Tibial nerve (tissue), 4 donors: ENCODE measurements at regions not wholly inside any gene's neighbourhood (a gene's known extent, or its start where the extent isn't known, plus 50 kb on each side); places are given as distances from the start of the nearest gene placed in this dataset.

ENCODE experiments used
- DNase-seq, 2 donors: peaks; one replicate each; pipeline ENCODE4 v3.0.0-alpha.2; 2019; ENCODE audit warnings: low spot score in 2 of 2
- H3K27ac ChIP-seq, 4 donors: fragments of 200-600 bp; sonication (generic) in 3 of 4; one replicate each; pipeline ENCODE4 v1.5.1; 2017 to 2019; ENCODE audit warnings: mild to moderate bottlenecking in 1 of 4
- H3K27me3 ChIP-seq, 2 donors: fragments of 200-600 bp; sonication (generic) in 1 of 2; one replicate each; pipeline versions ENCODE4 v1.5.1 to v1.6.0; 2017 to 2019
- H3K36me3 ChIP-seq, 3 donors: fragments of 200-600 bp; sonication (generic); one replicate each; pipeline ENCODE4 v1.5.1; 2018 to 2019
- H3K4me1 ChIP-seq, 4 donors: fragments of 200-600 bp; sonication (generic) in 3 of 4; one replicate each; pipeline ENCODE4 v1.5.1; 2017 to 2019
- H3K4me3 ChIP-seq, 4 donors: fragments of 200-600 bp; sonication (generic) in 3 of 4; one replicate each; pipeline ENCODE4 v1.5.1; 2017 to 2019; ENCODE audit warnings: mild to moderate bottlenecking in 1 of 4, moderate library complexity in 1 of 4
- H3K9me3 ChIP-seq, 4 donors: fragments of 200-600 bp; sonication (generic) in 3 of 4; one replicate each; pipeline ENCODE4 v1.5.1; 2017 to 2019
- EP300 ChIP-seq, 2 donors: sonication (generic); formaldehyde crosslinking; IDR thresholded peaks; one replicate each; pipeline ENCODE4 v1.6.1; 2017; ENCODE audit warnings: antibody characterized with exemption in 2 of 2, mild to moderate bottlenecking in 1 of 2
- POLR2A ChIP-seq, 2 donors: fragments of 450-650 bp; IDR thresholded peaks; one replicate each; pipeline ENCODE4 v1.6.1; 2017; ENCODE audit warnings: antibody characterized with exemption in 2 of 2, mild to moderate bottlenecking in 2 of 2, moderate library complexity in 2 of 2
- WGBS, 2 donors: methylation state at CpG; one replicate each; pipeline ENCODE4 v1.1.5; 2018; 5-methylcytosine and 5-hydroxymethylcytosine counted together
- TF ChIP-seq, protein P1 (sequence below), 5 experiments: fragments of 200-600 bp in 3 of 5; fragments of 450-650 bp in 2 of 5; sonication (generic) in 3 of 5; IDR thresholded peaks; one replicate each; pipeline ENCODE4 v1.5.1; 2016 to 2019; ENCODE audit warnings: antibody characterized with exemption in 5 of 5, mild to moderate bottlenecking in 3 of 5, moderate library complexity in 2 of 5

DNA sequence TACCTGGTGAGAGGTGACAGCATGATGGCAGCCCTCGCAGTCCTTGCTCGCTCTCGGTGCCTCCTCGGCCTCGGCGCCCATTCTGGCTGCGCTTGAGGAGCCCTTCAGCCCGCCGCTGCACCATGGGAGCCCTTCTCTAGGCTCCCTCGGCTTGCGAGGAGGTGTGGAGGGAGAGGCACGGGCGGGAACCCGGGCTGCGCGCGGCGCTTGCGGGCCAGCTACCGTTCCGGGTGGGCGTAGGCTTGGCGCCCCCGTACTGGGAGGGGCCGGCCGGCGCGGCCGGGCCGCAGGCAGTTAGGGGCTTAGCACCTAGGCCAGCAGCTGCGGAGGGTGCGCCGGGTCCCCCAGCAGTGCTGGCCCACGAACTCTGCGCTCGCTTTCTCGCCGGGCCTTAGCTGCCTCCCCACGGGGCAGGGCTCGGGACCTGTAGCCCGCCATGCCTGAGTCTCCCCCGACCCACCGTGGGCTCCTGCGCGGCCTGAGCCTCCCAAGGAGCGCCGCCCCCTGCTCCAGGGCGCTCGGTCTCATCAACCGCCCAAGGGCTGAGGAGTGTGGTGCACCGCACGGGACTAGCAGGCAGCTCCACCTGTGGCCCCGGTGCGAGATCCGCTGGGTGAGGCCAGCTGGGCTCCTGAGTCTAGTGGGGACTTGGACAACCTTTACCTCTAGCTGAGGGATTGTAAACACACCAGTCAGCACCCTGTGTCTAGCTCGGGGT lies 1624.3 kb downstream of the SLITRK1 start:
- no peak for DNase-seq
- Histone ChIP-seq H3K4me3 (no peak overlapping the region), H3K27me3 (no peaks in the 10 kb centered on the region), H3K4me1 (no peaks in the 10 kb centered on the region), H3K27ac (no peak overlapping the region), H3K36me3 (no peaks in the 10 kb centered on the region), H3K9me3 (no peaks in the 10 kb centered on the region)
- 97% methylated on average over 37 to 44 of the region's 56 CpGs for WGBS, 2 donors
- TF ChIP-seq, protein P1, sequence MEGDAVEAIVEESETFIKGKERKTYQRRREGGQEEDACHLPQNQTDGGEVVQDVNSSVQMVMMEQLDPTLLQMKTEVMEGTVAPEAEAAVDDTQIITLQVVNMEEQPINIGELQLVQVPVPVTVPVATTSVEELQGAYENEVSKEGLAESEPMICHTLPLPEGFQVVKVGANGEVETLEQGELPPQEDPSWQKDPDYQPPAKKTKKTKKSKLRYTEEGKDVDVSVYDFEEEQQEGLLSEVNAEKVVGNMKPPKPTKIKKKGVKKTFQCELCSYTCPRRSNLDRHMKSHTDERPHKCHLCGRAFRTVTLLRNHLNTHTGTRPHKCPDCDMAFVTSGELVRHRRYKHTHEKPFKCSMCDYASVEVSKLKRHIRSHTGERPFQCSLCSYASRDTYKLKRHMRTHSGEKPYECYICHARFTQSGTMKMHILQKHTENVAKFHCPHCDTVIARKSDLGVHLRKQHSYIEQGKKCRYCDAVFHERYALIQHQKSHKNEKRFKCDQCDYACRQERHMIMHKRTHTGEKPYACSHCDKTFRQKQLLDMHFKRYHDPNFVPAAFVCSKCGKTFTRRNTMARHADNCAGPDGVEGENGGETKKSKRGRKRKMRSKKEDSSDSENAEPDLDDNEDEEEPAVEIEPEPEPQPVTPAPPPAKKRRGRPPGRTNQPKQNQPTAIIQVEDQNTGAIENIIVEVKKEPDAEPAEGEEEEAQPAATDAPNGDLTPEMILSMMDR (IDR thresholded peaks at IDR 0.05), result no peak
- TF ChIP-seq EP300 (IDR thresholded peaks at IDR 0.05), result no peak
- TF ChIP-seq POLR2A (IDR thresholded peaks at IDR 0.05), result no peak

GRCh38 chr13:82248762-82249161 lies 1633.5 kb downstream of the SLITRK1 start:
- TF ChIP-seq, protein P1 (IDR thresholded peaks at IDR 0.05), result no peak
- no peak for TF ChIP-seq EP300 (IDR thresholded peaks at IDR 0.05)
- no peak for TF ChIP-seq POLR2A (IDR thresholded peaks at IDR 0.05)
- Histone ChIP-seq H3K27ac (no peak overlapping the region), H3K27me3 (no peaks in the 10 kb centered on the region), H3K4me3 (no peak overlapping the region), H3K9me3 (no peaks in the 10 kb centered on the region), H3K4me1 (no peaks in the 10 kb centered on the region), H3K36me3 (no peaks in the 10 kb centered on the region)
- no peak for DNase-seq
- WGBS, 2 donors, result 71 to 91% methylated on average over 1 of the region's 1 CpG

- WGBS, 2 donors, result 81 to 93% methylated on average over 1 of the region's 1 CpG
- Histone ChIP-seq H3K27me3 (no peaks in the 10 kb centered on the region), H3K4me1 (no peaks in the 10 kb centered on the region), H3K36me3 (no peaks in the 10 kb centered on the region), H3K9me3 (no peaks in the 10 kb centered on the region), H3K4me3 (no peak overlapping the region), H3K27ac (no peak overlapping the region)
- TF ChIP-seq EP300 (IDR thresholded peaks at IDR 0.05), result no peak
- no peak for TF ChIP-seq POLR2A (IDR thresholded peaks at IDR 0.05)
- TF ChIP-seq, protein P1 (IDR thresholded peaks at IDR 0.05), result no peak
- no peak for DNase-seq
These were observed 1636.4 kb downstream of the SLITRK1 start for GRCh38 chr13:82245860-82246259.

- no peaks in the 10 kb centered on the region for H3K27me3 ChIP-seq
- WGBS, 2 donors, result 77 to 84% methylated on average over 3 of the region's 3 CpGs
- no peak overlapping the region for H3K4me3 ChIP-seq
- no peak for DNase-seq
- no peak overlapping the region for H3K27ac ChIP-seq
- no peak for TF ChIP-seq EP300 (IDR thresholded peaks at IDR 0.05)
- no peak for TF ChIP-seq POLR2A (IDR thresholded peaks at IDR 0.05)
- TF ChIP-seq, protein P1 (IDR thresholded peaks at IDR 0.05), result no peak
- no peaks in the 10 kb centered on the region for H3K36me3 ChIP-seq
- no peaks in the 10 kb centered on the region for H3K4me1 ChIP-seq
- H3K9me3 ChIP-seq, result no peaks in the 10 kb centered on the region
These were observed 1657.5 kb downstream of the SLITRK1 start for GRCh38 chr13:82224806-82225205.

DNA sequence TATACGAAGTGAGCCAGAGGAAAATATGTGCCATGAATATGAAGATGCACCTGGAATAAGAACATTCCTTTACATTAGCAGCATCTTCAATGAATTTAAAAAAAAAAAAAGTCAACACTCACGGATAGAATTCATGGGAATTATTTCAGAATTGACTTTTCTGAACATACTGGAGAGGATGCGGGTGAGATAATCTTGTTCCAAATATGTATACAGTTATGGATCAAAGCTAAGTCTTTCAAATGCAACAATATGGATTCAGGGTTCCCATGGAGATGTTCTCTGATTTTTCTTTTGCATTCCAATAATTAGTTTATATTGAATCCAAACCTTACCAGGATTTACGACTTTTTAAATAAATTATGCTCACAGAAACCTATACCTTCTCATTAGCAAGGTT lies 1660.7 kb downstream of the SLITRK1 start:
- 89 to 90% methylated on average over 4 of the region's 4 CpGs for WGBS, 2 donors
- Histone ChIP-seq H3K36me3 (no peaks in the 10 kb centered on the region), H3K27ac (no peak overlapping the region), H3K9me3 (no peaks in the 10 kb centered on the region), H3K27me3 (no peaks in the 10 kb centered on the region), H3K4me1 (no peaks in the 10 kb centered on the region), H3K4me3 (no peak overlapping the region)
- no peak for TF ChIP-seq POLR2A (IDR thresholded peaks at IDR 0.05)
- no peak for TF ChIP-seq EP300 (IDR thresholded peaks at IDR 0.05)
- TF ChIP-seq, protein P1 (IDR thresholded peaks at IDR 0.05), result no peak
- no peak for DNase-seq
